Fibroblast of skin of left biceps (primary cell): ENCODE measurements at regions not wholly inside any gene's neighbourhood (a gene's known extent, or its start where the extent isn't known, plus 50 kb on each side); places are given as distances from the start of the nearest gene placed in this dataset.
"Not testable (repeated sequence)": the region's sequence is repeated elsewhere in the genome, so short reads cannot be mapped to it uniquely, and the experiment has no call there.

Experiments
- DNase-seq, 2 experiments: peaks; one replicate each; pipeline ENCODE4 v3.0.0-alpha.2; 2013; ENCODE audit warnings: low read depth in 2 of 2

DNA sequence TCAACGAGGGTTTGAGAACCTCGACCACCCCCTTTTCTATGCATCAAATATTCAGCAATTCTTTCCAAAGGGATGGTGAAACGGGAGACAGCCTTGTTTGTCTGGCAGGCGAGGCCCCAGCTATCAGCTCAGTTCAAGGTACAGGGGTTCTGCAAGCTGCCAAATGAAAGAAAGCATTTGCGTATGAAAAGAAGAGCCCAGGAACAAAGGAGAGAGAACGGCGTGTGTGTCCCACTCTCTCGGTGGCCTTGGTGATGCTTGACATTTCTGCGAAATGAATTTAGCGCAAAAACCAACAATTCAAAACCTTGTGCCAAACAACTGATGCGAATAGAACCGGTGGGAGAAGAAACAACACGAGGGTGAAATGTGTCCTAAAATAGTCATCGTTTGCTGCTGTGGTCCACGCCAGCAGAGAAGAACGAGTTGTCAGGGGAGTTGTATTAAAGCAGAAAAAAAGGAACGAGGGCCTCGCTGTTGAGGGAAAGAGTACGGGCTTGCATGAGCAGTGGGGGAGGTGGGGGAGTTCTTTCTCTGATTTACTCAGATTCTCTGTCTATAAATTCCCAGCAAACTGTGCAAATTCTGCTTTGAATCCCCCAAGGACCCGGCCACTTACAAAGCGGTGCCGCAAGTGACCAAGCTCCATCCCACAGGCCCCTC, 97.7 kb downstream of the TMEM130 start:
- no peak for DNase-seq

DNA sequence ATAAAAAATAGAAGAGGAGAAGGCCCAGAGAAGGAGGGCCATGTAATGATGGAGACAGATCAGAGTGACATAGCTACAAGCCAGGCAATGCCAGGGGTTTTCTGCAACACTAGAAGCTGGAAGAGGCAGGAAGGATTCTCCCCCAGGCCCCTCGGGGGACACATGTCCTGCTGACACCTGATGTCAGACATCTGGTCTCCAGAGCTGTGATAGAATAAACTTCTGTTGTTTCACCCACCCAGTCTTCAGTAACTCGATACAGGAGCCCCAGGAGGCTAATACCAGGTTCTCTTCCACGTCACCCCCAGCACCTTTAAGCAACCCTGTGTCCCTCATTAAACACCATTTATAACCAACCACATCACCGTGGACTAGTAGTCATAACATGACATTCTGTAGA, 94.9 kb downstream of the TMEM130 start:
- no peak for DNase-seq

DNA sequence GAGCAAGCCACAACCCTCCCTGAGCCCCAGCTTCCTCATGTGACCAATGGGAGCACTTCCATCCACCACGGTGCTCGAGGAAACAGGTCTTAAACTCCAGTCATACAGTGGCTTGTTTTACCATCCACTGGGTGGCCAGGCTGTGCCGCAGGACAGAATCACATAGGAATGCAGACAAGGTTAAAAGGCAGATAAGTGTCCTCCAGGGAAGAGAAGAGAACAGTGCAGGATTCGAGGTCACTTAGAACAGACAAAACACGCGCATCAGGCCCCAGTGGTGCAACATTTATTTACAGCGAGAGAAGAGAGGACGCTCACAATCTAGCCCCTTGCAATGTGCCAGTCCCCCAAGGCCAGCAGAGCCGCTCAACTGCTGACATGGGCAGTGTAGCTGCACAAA, 92.8 kb downstream of the TMEM130 start:
- no peak for DNase-seq

DNA sequence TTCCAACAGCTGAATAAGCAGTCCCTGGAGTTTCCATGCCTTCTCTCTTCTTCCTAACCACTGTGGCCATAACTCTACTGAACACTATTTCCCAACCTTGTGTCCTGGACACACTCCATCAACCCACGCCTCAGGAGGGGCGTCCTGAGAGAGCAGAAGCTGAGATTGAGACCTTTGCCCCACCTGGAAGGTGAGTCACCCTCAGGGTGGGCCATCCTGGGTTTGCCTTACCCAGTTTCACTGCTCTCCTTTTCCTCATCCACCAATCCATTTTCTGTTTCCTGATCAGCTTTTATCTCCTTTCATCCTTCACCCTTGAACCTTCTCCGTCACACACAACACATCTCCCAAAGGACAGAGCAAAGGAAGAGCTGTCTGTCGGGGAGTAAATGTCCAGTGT, 91.4 kb downstream of the TMEM130 start:
- DNase-seq, result no peak

DNA sequence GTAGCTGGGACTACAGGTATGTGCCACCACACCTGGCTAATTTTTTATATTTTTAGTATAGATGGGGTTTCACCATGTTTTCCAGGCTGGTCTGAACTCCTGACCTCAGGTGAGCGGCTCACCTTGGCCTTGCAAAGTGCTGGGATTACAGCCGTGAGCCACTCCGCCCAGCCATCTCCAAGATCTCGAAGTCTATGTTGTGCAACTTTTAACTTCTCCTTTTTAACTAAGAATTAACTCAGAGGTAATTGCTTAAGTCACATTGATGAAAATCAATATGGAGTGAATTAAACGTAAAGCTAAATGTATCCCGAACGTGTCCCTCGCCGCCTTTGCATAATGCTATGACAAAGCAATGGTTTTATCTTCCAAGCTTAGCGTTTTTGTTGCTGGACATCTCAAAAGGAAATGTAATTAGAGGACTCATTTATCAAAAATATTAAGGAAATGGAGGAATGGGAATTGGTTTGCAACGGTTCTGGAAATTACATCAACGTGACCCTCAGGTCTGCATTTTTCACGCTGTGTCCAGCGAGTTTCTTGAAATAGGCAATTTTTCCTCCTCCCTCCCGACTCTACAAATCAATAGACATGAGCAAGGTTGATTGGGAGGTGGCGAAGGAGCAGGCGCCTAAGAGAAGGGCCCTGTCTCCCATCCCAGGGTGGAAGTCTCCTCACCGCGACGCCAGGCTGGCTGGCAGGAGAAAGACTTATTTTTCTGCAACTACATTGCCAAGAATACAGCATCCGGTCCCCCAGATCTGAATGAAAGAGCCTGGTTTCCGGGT, 89.8 kb downstream of the TMEM130 start:
- no peak for DNase-seq

DNA sequence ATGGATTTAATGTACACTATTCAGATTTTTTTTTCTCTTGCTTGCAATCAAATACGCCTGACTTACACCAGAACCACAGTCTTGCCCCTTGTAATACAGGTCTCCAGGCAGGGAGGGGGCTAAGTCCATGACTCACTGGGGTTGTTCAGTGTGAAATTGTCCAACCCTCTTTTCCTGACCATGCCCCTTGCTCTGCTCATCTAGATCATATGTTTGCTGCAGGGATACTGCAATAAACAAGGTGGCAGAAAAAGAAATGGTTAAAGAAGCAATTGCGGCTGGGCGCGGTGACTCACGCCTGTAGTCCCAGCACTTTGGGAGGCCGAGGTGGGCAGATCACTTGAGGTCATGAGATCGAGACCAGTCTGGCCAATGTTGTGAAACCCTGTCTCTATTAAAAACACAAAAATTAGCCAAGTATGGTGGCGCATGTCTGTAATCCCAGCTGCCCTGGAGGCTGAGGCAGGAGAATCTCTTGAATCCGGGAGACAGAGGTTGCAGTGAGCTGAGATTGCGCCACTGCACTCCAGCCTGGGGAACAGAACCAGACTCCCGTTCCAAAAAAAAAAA, 85.5 kb downstream of the TMEM130 start:
- no peak for DNase-seq

DNA sequence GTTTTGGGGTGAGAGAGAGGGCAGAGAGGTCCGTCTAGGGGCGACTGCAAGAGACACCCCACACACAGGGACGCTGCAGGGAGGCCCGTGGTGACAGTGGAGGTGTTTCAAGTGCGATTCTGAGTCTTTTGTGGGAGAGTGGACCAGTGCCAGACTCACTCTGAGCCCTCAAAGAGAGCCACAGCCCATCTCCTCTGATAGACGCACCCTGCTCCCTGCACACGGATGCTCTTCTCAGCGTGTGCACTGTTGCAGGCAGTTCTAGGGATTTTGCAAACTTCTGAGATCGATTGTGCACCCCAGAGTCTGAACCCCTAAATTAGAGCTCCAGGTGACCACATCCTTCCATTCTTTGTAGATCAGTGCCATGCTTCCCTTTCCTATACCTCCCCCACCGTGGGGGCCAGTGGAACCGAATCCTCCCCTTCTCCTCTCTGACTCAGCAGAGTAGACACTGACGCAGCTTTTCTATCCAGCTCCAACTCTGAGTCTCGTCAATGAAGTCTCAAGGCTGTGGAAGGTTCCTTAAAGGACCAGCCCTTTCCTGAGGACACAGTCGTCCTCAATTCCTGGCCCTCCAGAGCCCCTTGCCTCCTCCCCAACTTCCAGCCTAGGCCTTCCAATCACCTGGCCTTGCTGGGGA, 83.8 kb downstream of the TMEM130 start:
- DNase-seq, result no peak

DNA sequence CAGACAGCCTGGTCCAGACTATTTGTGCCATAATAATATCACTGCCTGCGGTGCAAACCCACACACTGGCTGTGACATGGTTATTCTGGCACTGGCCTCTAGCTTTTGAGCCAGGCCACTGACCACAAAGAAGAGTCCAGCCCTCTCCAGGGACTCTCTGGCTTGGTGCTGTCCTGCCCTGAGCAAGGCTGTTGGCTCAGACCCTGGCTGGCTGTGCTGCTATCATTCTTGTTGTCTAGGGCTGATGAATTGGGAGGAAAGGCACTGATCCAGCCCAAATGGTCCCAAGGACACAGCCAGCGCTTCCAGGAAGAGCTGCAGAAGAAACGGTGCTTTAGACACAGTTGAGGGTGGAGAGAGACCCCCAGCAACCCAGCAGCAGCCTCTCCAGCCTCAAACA, 80.8 kb downstream of the TMEM130 start:
- no peak for DNase-seq

DNA sequence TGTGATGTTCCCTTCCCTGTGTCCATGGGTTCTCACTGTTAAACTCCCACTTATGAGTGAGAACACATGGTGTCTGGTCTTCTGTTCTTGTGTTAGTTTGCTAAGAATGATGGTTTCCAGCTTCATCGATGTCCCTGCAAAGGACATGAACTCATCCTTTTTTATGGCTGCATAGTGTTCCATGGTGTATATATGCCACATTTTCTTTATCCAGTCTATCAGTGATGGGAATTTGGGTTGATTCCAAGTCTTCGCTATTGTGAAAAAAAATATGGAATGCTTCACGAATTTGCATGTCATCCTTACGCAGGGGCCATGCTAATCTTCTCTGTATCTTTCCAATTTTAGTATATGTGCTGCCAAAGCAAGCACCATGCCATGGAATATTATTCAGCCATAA, 75.4 kb downstream of the TMEM130 start:
- DNase-seq, result not testable (repeated sequence)

DNA sequence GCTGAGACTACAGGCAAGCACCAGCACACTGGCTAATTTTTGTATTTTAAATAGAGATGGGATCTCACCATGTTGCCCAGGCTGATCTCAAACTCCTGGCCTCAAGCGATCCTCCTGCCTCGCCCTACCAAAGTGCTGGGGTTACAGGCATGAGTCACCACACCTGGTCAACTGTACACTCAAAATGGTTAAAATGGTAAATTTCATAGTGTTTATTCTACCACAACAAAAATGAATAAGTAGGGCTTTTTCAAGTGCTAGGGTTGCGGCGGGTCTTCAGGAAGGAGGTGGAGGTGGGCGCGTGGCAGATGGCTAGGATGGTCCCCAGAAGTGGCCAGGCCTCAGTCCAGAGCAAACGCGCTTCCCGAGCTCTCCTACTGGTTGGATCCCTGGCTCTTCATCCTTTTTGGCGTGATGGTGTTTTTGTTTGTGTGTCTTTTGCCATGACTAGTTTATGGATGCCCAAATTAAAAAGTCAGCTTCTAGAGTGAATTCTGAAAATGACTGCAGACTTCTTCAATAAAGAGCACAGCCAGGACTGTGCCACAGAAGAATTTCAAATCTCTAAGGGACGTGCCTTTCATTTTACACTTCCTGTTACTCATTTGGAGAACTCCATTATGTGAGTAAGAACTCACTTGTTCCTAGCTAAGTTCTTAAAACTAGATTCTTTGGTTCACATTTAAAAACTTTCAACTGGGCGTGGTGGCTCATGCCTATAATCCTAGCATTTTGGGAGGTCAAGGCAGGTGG, 73.9 kb downstream of the TMEM130 start:
- DNase-seq, result no peak
